Skeletal muscle cell (primary cell): ENCODE measurements at regions not wholly inside any gene's neighbourhood (a gene's known extent, or its start where the extent isn't known, plus 50 kb on each side); places are given as distances from the start of the nearest gene placed in this dataset.

ENCODE experiments used
- DNase-seq: peaks from one replicate; pipeline ENCODE4 v3.0.0-alpha.2; 2010; ENCODE audit warnings: low read depth
- H3K4me3 ChIP-seq: 2 replicates; pipeline ENCODE4 v1.5.1; 2011; ENCODE audit warnings: low read depth, mild to moderate bottlenecking, control low read depth, low read length, moderate library complexity

DNA sequence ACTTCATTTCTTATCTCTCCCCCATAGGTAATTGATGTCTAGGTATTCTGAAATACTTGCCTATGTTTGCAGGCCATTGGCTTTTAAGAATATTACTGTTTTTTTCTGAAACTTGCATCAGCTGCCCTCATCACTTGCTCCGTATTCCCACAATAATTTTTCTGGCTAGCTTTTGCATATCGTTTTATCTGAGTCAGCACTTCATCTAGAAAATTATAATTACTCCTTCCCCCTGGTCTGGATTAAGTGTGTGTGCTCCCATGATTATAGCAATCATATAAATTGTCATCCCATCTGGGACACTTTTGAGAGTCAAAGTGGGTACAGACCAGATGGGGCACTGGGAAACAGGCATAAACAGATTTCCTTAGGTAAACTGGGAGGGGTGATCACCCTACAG, 583.2 kb upstream of the B3GALT2 start:
- DNase-seq = no peak
- H3K4me3 ChIP-seq = no peak overlapping the region

DNA sequence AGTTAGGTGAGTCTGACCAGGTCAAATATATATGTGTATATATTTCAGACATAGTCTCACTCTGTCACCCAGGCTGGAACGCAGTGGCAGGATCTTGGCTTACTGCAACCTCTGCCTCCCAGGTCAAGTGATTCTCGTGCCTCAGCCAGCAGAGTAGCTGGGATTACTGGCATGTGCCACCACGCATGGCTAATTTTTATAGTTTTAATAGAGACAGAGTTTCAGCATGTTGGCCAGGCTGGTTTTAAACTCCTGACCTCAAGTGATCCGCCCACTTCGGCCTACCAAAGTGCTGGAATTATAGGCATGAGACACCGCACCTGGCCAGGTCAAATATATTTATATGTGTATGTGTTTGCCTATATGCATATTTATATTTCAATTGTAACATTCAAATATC, 581.5 kb upstream of the B3GALT2 start:
- H3K4me3 ChIP-seq = no peak overlapping the region
- no peak for DNase-seq

DNA sequence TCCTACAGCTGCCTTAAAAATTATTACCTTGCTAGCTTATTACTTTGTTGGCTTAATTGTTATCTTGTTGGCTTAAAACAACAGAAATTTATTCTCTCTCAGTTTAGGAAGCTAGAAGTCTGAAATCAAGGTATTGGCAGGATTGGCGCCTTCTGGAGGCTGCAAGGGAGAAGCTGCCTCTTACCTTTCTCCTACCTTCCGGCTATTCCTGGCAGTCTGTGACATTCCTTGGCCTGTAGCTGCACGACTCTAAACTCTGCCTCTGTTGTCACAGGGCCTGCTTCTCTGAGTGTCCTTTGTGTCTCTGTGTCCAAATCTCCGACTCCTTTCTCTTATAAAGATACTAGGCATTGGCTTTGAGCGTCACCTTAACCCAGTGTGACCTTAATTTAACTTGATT, 579.9 kb upstream of the B3GALT2 start:
- no peak overlapping the region for H3K4me3 ChIP-seq
- DNase-seq = no peak

GRCh38 chr1:193763266-193763665, 576.9 kb upstream of the B3GALT2 start:
- no peak for DNase-seq
- H3K4me3 ChIP-seq = no peak overlapping the region

DNA sequence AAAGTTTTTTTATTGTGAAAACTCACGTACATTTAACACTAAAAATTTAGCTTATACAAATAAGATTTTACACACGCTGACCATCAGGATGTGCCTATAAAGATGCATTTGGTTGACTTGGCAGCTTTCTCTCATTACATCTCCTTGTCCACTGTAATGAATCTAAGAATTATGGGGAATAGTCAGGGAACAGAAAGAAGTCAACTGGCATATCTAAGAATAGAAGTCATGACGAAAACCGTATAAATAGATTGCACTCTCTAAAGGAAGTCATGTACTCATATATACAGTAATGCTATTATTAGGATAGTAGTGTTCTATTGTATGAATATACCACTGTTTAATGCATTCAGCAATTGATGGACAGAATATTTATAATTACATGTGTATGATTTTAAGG, 575.8 kb upstream of the B3GALT2 start:
- DNase-seq = no peak
- H3K4me3 ChIP-seq = no peak overlapping the region

DNA sequence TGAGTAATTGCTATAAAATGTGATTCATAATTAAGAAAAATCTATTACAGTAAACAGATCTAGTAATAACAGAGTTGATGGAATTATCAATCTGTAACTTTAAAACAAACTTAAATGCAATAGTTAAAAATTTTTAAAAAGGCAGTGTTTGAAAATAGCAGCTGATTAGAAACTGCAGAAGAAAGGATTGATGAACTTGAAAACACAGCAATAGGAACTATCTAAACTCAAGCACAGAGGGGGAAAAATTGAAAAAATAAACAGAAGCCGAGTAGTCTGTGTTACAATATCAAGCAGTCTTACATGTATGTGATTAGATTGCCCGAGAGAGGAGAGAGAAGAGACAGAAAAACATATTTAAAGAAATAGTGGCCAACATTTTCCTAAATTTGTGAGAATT, 569.0 kb upstream of the B3GALT2 start:
- DNase-seq = no peak
- no peak overlapping the region for H3K4me3 ChIP-seq

- H3K4me3 ChIP-seq = no peak overlapping the region
- DNase-seq = no peak
Measured at GRCh38 chr1:193754732-193755427, 568.5 kb upstream of the B3GALT2 start.

DNA sequence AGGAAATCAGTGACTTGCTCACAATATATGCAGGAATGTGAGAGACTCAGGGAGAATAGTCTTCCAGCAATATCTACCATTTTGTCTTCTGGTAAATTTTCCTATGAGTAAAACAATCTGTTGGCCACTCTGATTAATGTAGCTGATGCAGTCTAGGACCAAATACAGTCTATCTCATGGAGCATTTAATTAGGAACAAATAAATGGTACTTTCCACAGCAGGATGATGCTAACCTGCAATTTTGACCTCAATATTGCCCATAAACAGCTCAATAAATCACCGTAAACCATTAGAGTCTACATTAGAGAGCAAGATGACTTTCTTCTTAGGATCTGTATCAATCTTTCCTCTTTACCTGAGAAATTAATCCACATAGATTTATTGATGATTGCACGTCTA, 567.7 kb upstream of the B3GALT2 start:
- H3K4me3 ChIP-seq = no peak overlapping the region
- DNase-seq = no peak

GRCh38 chr1:193753038-193753756, 566.8 kb upstream of the B3GALT2 start:
- H3K4me3 ChIP-seq = no peak overlapping the region
- DNase-seq = no peak

DNA sequence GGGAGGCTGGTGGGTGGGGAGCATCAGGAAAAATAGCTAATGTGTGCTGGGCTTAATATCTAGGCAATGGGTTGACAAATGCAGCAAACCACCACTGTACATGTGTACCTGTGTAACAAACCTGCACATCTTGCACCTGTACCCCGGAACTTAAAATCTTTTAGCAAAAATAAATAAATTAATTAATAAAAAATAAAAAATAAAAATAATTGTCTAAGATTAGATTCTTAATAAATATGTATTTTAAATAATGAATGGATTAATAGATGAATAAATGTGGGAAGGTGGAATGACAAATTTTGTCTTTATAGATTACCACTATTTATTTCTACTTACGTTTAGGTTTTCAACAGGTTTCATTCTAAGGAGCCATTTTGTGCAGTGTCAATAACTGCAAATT, 563.5 kb upstream of the B3GALT2 start:
- H3K4me3 ChIP-seq = no peak overlapping the region
- no peak for DNase-seq

DNA sequence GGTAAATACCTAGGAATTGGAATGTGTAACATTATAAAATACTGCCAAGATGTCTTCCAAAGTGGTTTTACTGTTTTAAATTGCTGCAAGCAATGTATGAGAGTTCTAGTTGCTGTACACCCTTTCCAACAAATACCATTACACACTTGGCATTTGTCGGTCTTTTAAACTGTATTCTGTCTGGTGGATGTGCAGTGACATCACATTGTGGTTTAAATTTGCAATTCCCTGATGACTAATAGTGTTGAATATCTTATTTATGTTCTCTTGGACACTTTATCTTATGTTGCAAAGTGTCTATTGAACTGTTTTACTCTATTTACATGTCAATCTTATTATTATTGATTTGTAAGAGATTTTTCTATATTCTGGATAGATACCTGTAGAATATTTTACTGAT, 561.2 kb upstream of the B3GALT2 start:
- no peak for DNase-seq

DNA sequence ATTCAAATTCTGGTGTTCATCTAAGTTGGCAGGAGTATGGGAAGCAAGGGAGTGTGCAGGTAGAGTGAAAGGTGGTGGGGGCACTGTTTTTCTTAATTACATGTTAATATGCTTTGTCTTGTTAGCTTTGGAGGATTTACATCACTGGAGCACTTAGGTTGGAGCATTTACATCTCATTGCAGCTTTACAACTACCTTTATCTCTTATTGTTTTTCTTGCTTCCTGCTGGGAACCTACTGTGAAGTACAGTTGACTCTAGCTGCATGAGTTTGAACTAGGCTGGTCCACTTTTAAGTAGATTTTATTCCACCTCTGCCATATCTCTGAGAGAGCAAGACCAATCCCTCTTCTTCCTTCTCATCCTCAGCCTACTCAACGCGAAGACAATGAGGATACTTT, 554.8 kb upstream of the B3GALT2 start:
- DNase-seq = no peak
- H3K4me3 ChIP-seq = no peak overlapping the region

More for the DNA sequence above, 561.2 kb upstream of the B3GALT2 start:
- no peak overlapping the region for H3K4me3 ChIP-seq

- DNase-seq = no peak
Measured at GRCh38 chr1:193740762-193741161, 554.3 kb upstream of the B3GALT2 start.

DNA sequence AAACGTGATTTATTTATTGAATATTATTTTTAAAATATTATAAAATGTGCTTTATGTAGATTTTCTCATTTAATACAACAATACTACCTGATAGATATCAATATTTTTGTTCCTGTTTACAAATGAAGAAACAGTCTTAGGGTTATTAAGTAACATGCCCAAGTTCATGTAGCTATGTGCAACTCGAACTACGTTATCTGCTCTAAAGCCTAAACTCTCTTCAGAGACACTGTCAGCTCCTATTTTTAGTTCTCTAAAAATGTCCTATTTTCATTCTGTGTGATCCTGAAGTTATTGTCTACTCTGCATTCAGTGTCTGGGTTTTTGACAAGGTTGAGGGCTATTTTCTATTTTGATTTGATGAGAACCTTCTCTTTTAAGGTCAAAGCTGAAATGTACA, 550.1 kb upstream of the B3GALT2 start:
- no peak overlapping the region for H3K4me3 ChIP-seq
- no peak for DNase-seq

More at GRCh38 chr1:193740762-193741161, 554.3 kb upstream of the B3GALT2 start:
- no peak overlapping the region for H3K4me3 ChIP-seq

GRCh38 chr1:193733674-193734073, 547.3 kb upstream of the B3GALT2 start:
- no peak overlapping the region for H3K4me3 ChIP-seq
- DNase-seq = no peak

DNA sequence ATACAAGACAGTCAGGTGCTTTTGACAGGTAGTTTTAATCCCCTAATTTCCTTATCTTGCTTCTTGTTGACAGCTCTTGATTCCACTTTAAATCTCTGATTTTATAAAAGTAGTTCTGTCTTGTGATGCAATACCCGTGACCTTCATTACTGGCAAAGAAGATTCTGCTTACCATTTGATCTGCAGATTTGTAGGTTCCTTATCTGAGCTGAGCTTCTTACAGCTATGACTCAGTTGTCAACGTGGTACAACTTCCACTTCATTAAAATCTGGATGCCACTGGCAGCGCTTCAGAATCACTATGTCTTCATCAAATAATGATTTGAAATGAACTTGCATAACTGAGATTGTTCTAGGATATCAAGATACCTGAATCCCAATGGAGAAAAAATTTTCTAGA, 543.6 kb upstream of the B3GALT2 start:
- no peak for DNase-seq
- no peak overlapping the region for H3K4me3 ChIP-seq

- DNase-seq = no peak
- no peak overlapping the region for H3K4me3 ChIP-seq
Measured at GRCh38 chr1:193729429-193729828, 543.0 kb upstream of the B3GALT2 start.

GRCh38 chr1:193727850-193728249, 541.4 kb upstream of the B3GALT2 start:
- H3K4me3 ChIP-seq = no peak overlapping the region
- DNase-seq = no peak

GRCh38 chr1:193726722-193727121, 540.3 kb upstream of the B3GALT2 start:
- no peak overlapping the region for H3K4me3 ChIP-seq

DNA sequence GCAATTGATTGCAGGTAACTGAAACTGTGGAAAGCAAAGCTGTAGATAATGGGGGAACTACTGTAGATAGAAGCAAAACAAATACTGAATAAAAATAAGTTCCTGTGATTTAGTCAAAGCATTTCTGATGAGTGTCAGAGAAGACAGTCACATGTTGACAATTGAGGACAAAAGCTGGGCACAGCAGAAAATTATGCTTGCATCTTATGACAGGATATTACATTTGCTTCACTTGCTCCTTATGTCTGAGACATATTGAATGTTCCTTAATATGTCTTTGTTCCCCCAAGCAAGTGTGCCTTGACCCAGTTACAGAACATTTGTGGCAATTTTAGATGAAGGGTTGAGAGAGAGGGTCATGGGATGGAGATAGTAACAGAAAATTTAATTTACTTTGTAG, 526.0 kb upstream of the B3GALT2 start:
- no peak for DNase-seq
- H3K4me3 ChIP-seq = no peak overlapping the region

More at GRCh38 chr1:193726722-193727121, 540.3 kb upstream of the B3GALT2 start:
- DNase-seq = no peak

DNA sequence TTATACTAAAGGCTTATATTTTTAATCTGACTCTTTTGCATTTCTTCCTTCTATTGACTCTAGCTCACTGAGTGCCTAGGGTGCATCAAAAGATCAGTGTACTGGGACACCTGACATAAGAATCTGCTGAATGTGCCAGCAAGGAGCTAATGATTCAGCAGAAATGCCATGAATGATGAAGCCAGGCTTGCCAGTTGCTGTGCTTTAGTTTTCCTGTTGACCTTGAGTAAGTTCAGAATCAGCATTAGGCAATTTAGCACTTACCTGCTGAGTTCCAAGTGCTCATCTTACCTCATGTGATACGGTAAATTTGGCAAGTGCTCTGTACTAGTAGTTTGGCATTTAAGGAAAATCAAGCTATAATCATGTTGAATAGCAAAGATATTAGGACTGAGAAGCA, 523.2 kb upstream of the B3GALT2 start:
- DNase-seq = no peak
- no peak overlapping the region for H3K4me3 ChIP-seq
